Thymus (tissue), 11 donors: ENCODE measurements at regions not wholly inside any gene's neighbourhood (a gene's known extent, or its start where the extent isn't known, plus 50 kb on each side); places are given as distances from the start of the nearest gene placed in this dataset.

Experiments used
- DNase-seq, 9 donors: peaks; one replicate each; pipeline ENCODE4 v3.0.0-alpha.2; 2013; ENCODE audit warnings: low spot score in 9 of 9, low read depth in 6 of 9, missing footprints in 1 of 9
- H3K27ac ChIP-seq, 2 donors: one replicate each; pipeline ENCODE4 v1.5.1; 2013; ENCODE audit warnings: control low read depth in 1 of 2, low read depth in 1 of 2, low read length in 1 of 2, mild to moderate bottlenecking in 1 of 2, moderate library complexity in 1 of 2
- H3K27me3 ChIP-seq, 2 donors: one replicate each; pipeline ENCODE4 v1.5.1; 2013; ENCODE audit warnings: low read length in 1 of 2; ENCODE audit not compliant: control insufficient read depth in 2 of 2, insufficient read depth in 1 of 2
- H3K36me3 ChIP-seq, 2 donors: one replicate each; pipeline ENCODE4 v1.5.1; 2013; ENCODE audit warnings: low read length in 1 of 2, mild to moderate bottlenecking in 1 of 2, moderate library complexity in 1 of 2; ENCODE audit not compliant: control insufficient read depth in 2 of 2, insufficient read depth in 2 of 2
- H3K4me1 ChIP-seq, 2 donors: one replicate each; pipeline ENCODE4 v1.5.1; 2013; ENCODE audit warnings: low read length in 2 of 2; ENCODE audit not compliant: control insufficient read depth in 2 of 2, insufficient read depth in 2 of 2
- H3K4me3 ChIP-seq, 2 donors: one replicate each; pipeline ENCODE4 v1.5.1; 2013; ENCODE audit warnings: low read length in 2 of 2, control low read depth in 1 of 2, mild to moderate bottlenecking in 1 of 2
- H3K9me3 ChIP-seq, 2 donors: one replicate each; pipeline ENCODE4 v1.5.1; 2013; ENCODE audit warnings: low read length in 1 of 2, mild to moderate bottlenecking in 1 of 2; ENCODE audit not compliant: control insufficient read depth in 2 of 2, insufficient read depth in 1 of 2
- WGBS: extraction: QIAGEN DNeasy Blood & Tissue Kit; methylation state at CpG from one replicate; pipeline ENCODE4 v1.1.7; 2013; 5-methylcytosine and 5-hydroxymethylcytosine counted together
- donor health status: healthy.

GRCh38 chr4:22906045-22906444 is 213.3 kb downstream of the GBA3 start:
- no peaks in the 10 kb centered on the region for H3K4me1 ChIP-seq
- no peaks in the 10 kb centered on the region for H3K27me3 ChIP-seq
- H3K27ac ChIP-seq = no peak overlapping the region
- no peaks in the 10 kb centered on the region for H3K9me3 ChIP-seq
- H3K36me3 ChIP-seq = no peaks in the 10 kb centered on the region
- no peak overlapping the region for H3K4me3 ChIP-seq
- WGBS = 76% methylated on average over 2 of the region's 2 CpGs
- no peak for DNase-seq

- no peak for DNase-seq
- no peaks in the 10 kb centered on the region for H3K9me3 ChIP-seq
- no peak overlapping the region for H3K27ac ChIP-seq
- H3K4me3 ChIP-seq = no peak overlapping the region
- no peaks in the 10 kb centered on the region for H3K27me3 ChIP-seq
- H3K36me3 ChIP-seq = no peaks in the 10 kb centered on the region
- WGBS = 35% methylated on average over 3 of the region's 3 CpGs
- H3K4me1 ChIP-seq = no peaks in the 10 kb centered on the region
Measured at GRCh38 chr4:22903913-22904312, 211.2 kb downstream of the GBA3 start.

GRCh38 chr4:22901631-22902030 is 208.9 kb downstream of the GBA3 start:
- Histone ChIP-seq H3K9me3 (no peaks in the 10 kb centered on the region), H3K36me3 (no peaks in the 10 kb centered on the region), H3K4me1 (no peaks in the 10 kb centered on the region), H3K27me3 (no peaks in the 10 kb centered on the region), H3K4me3 (no peak overlapping the region), H3K27ac (no peak overlapping the region)
- WGBS = 93% methylated on average over 1 of the region's 1 CpG
- DNase-seq = no peak

GRCh38 chr4:22900876-22901275 is 208.1 kb downstream of the GBA3 start:
- H3K27ac ChIP-seq = no peak overlapping the region
- no peaks in the 10 kb centered on the region for H3K36me3 ChIP-seq
- H3K27me3 ChIP-seq = no peaks in the 10 kb centered on the region
- 90% methylated on average over 2 of the region's 2 CpGs for WGBS
- H3K4me1 ChIP-seq = no peaks in the 10 kb centered on the region
- no peak for DNase-seq
- H3K9me3 ChIP-seq = no peaks in the 10 kb centered on the region
- no peak overlapping the region for H3K4me3 ChIP-seq

GRCh38 chr4:22897520-22898108 is 204.9 kb downstream of the GBA3 start:
- no peak overlapping the region for H3K27ac ChIP-seq
- DNase-seq = peak in 4 of 9 donors; percentile 3 to 14 (median 10)
- H3K36me3 ChIP-seq = no peaks in the 10 kb centered on the region
- 56% methylated on average over 6 of the region's 6 CpGs for WGBS
- H3K27me3 ChIP-seq = no peaks in the 10 kb centered on the region
- H3K9me3 ChIP-seq = no peaks in the 10 kb centered on the region
- H3K4me1 ChIP-seq = no peaks in the 10 kb centered on the region
- no peak overlapping the region for H3K4me3 ChIP-seq

GRCh38 chr4:22895482-22895881 is 202.7 kb downstream of the GBA3 start:
- Histone ChIP-seq H3K9me3 (no peaks in the 10 kb centered on the region), H3K27me3 (no peaks in the 10 kb centered on the region)
- WGBS = 91% methylated on average over 1 of the region's 1 CpG

GRCh38 chr4:22884157-22884556 is 191.4 kb downstream of the GBA3 start:
- DNase-seq = no peak
- H3K4me1 ChIP-seq = no peaks in the 10 kb centered on the region
- H3K27ac ChIP-seq = no peak overlapping the region
- H3K4me3 ChIP-seq = no peak overlapping the region
- no peaks in the 10 kb centered on the region for H3K9me3 ChIP-seq
- H3K36me3 ChIP-seq = no peaks in the 10 kb centered on the region
- H3K27me3 ChIP-seq = no peaks in the 10 kb centered on the region

More at GRCh38 chr4:22895482-22895881, 202.7 kb downstream of the GBA3 start:
- no peak for DNase-seq
- Histone ChIP-seq H3K27ac (no peak overlapping the region), H3K4me1 (no peaks in the 10 kb centered on the region), H3K36me3 (no peaks in the 10 kb centered on the region), H3K4me3 (no peak overlapping the region)

- DNase-seq = no peak
- Histone ChIP-seq H3K4me3 (no peak overlapping the region), H3K9me3 (no peaks in the 10 kb centered on the region)
Measured at GRCh38 chr4:22881411-22881810, 188.7 kb downstream of the GBA3 start.

GRCh38 chr4:22877486-22878052 is 184.8 kb downstream of the GBA3 start:
- Histone ChIP-seq H3K9me3 (no peaks in the 10 kb centered on the region), H3K27me3 (no peaks in the 10 kb centered on the region), H3K36me3 (no peaks in the 10 kb centered on the region), H3K4me1 (no peaks in the 10 kb centered on the region), H3K4me3 (no peak overlapping the region), H3K27ac (no peak overlapping the region)
- DNase-seq = no peak
- WGBS = 91% methylated on average over 16 of the region's 16 CpGs

More at GRCh38 chr4:22881411-22881810, 188.7 kb downstream of the GBA3 start:
- Histone ChIP-seq H3K36me3 (no peaks in the 10 kb centered on the region), H3K27ac (no peak overlapping the region), H3K27me3 (no peaks in the 10 kb centered on the region), H3K4me1 (no peaks in the 10 kb centered on the region)
